ENCODE measurements at regions not wholly inside any gene's neighbourhood (a gene's known extent, or its start where the extent isn't known, plus 50 kb on each side); places are given as distances from the start of the nearest gene placed in this dataset.

GRCh38 chr10:118979661-118980060, 49.9 kb upstream of the NANOS1 start (continued):
- TF ChIP-seq CEBPB (IDR thresholded peaks at IDR 0.05; ENCODE audit: low read depth, low read length) (no peak), EGR1 (IDR thresholded peaks at IDR 0.05; ENCODE audit: borderline replicate concordance, low read depth, low read length) (no peak), SRF (IDR thresholded peaks at IDR 0.05; ENCODE audit: low read depth, low read length) (no peak), MAFK (IDR thresholded peaks at IDR 0.05; ENCODE audit: low read depth, low read length) (no peak), CHD7 (IDR thresholded peaks at IDR 0.05; ENCODE audit: insufficient replicate concordance, low read length) (no peak), KDM4A (IDR thresholded peaks at IDR 0.05; ENCODE audit: low read depth, low read length, severe bottlenecking) (no peak), POLR2A (IDR thresholded peaks at IDR 0.05; ENCODE audit: control extremely low read depth in 1 of 2, low read depth in 2 of 2, low read length in 2 of 2) (no peak), RXRA (IDR thresholded peaks at IDR 0.05; ENCODE audit: insufficient read depth, low read depth, low read length) (no peak)

All from H1 (cell line).